Loucy (cell line): ENCODE measurements at regions not wholly inside any gene's neighbourhood (a gene's known extent, or its start where the extent isn't known, plus 50 kb on each side); places are given as distances from the start of the nearest gene placed in this dataset.
"Not testable (repeated sequence)": the region's sequence is repeated elsewhere in the genome, so short reads cannot be mapped to it uniquely, and the experiment has no call there.

ENCODE experiments used
- H2AFZ ChIP-seq: fragments of 200-600 bp; sonication (generic); 2 replicates; pipeline ENCODE4 v1.6.0; 2016; ENCODE audit warnings: antibody characterized with exemption, mild to moderate bottlenecking, low read length, moderate library complexity
- H3F3A ChIP-seq: fragments of 200-600 bp; 2 replicates; pipeline ENCODE4 v1.6.0; 2016; ENCODE audit warnings: antibody characterized with exemption, low read depth, mild to moderate bottlenecking
- H3K27me3 ChIP-seq: fragments of 200-600 bp; sonication (generic); 2 replicates; pipeline ENCODE4 v1.6.1; 2014; ENCODE audit warnings: low read length, mild to moderate bottlenecking; ENCODE audit not compliant: insufficient read depth, poor library complexity, severe bottlenecking
- H3K36me3 ChIP-seq: fragments of 200-600 bp; sonication (generic); 2 replicates; pipeline ENCODE4 v1.6.1; 2016; ENCODE audit warnings: low read length; ENCODE audit not compliant: insufficient read depth
- H3K4me1 ChIP-seq: fragments of 200-600 bp; sonication (generic); 2 replicates; pipeline ENCODE4 v1.5.1; 2014; ENCODE audit warnings: low read length, mild to moderate bottlenecking; ENCODE audit not compliant: insufficient read depth, poor library complexity, severe bottlenecking
- H3K4me2 ChIP-seq: fragments of 200-600 bp; sonication (generic); 2 replicates; pipeline ENCODE4 v1.6.0; 2014; ENCODE audit warnings: antibody characterized with exemption, low read length, low read depth, mild to moderate bottlenecking; ENCODE audit not compliant: poor library complexity, severe bottlenecking
- H3K4me3 ChIP-seq: fragments of 200-600 bp; sonication (generic); 2 replicates; pipeline ENCODE4 v1.5.1; 2014; ENCODE audit warnings: low read length, mild to moderate bottlenecking, mixed read lengths; ENCODE audit not compliant: poor library complexity, severe bottlenecking
- H3K79me2 ChIP-seq: fragments of 200-600 bp; sonication (generic); 2 replicates; pipeline ENCODE4 v1.6.1; 2014; ENCODE audit warnings: low read length; ENCODE audit not compliant: insufficient read depth
- H3K9ac ChIP-seq: fragments of 200-600 bp; sonication (generic); 2 replicates; pipeline ENCODE4 v1.6.0; 2014; ENCODE audit warnings: mild to moderate bottlenecking, low read depth, low read length, moderate library complexity; ENCODE audit not compliant: poor library complexity, severe bottlenecking
- H3K9me2 ChIP-seq: fragments of 200-600 bp; sonication (generic); replicated peaks from 2 replicates; pipeline ENCODE4 v1.6.1; 2016; ENCODE audit warnings: low read depth, low read length, mixed read lengths
- H3K9me3 ChIP-seq: fragments of 200-600 bp; sonication (generic); 2 replicates; pipeline ENCODE4 v1.6.1; 2014; ENCODE audit warnings: mild to moderate bottlenecking, antibody characterized with exemption, low read length, low read depth; ENCODE audit not compliant: insufficient read depth
- H4K20me1 ChIP-seq: fragments of 200-600 bp; sonication (generic); 2 replicates; pipeline ENCODE4 v1.6.0; 2014; ENCODE audit warnings: antibody characterized with exemption, low read length, mild to moderate bottlenecking; ENCODE audit not compliant: insufficient read depth, poor library complexity, severe bottlenecking
- EZH2phosphoT487 ChIP-seq: fragments of 200-600 bp; IDR thresholded peaks from 2 replicates; pipeline ENCODE4 v1.6.1; 2018; ENCODE audit warnings: antibody characterized with exemption, mild to moderate bottlenecking, moderate library complexity, borderline replicate concordance
- TF ChIP-seq, protein P1 (sequence below): fragments of 200-600 bp; sonication (generic); conservative IDR thresholded peaks from 2 replicates; pipeline ENCODE4 v1.5.1; 2014; ENCODE audit warnings: mild to moderate bottlenecking, antibody characterized with exemption, low read length

GRCh38 chr4:126658411-126658810, 974.3 kb upstream of the INTU start:
- Histone ChIP-seq H3K9ac (no peak overlapping the region), H3K4me1 (no peaks in the 10 kb centered on the region), H3K9me2 (no peaks in the 10 kb centered on the region), H3K4me2 (no peak overlapping the region), H3K9me3 (no peaks in the 10 kb centered on the region), H2AFZ (no peak overlapping the region), H3K79me2 (no peaks in the 10 kb centered on the region), H3K4me3 (no peak overlapping the region), H3K27me3 (no peaks in the 10 kb centered on the region), H3K36me3 (no peaks in the 10 kb centered on the region), H3F3A (no peaks in the 10 kb centered on the region), H4K20me1 (no peaks in the 10 kb centered on the region)
- TF ChIP-seq, protein P1, sequence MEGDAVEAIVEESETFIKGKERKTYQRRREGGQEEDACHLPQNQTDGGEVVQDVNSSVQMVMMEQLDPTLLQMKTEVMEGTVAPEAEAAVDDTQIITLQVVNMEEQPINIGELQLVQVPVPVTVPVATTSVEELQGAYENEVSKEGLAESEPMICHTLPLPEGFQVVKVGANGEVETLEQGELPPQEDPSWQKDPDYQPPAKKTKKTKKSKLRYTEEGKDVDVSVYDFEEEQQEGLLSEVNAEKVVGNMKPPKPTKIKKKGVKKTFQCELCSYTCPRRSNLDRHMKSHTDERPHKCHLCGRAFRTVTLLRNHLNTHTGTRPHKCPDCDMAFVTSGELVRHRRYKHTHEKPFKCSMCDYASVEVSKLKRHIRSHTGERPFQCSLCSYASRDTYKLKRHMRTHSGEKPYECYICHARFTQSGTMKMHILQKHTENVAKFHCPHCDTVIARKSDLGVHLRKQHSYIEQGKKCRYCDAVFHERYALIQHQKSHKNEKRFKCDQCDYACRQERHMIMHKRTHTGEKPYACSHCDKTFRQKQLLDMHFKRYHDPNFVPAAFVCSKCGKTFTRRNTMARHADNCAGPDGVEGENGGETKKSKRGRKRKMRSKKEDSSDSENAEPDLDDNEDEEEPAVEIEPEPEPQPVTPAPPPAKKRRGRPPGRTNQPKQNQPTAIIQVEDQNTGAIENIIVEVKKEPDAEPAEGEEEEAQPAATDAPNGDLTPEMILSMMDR = no peak
- TF ChIP-seq EZH2phosphoT487 = no peak

DNA sequence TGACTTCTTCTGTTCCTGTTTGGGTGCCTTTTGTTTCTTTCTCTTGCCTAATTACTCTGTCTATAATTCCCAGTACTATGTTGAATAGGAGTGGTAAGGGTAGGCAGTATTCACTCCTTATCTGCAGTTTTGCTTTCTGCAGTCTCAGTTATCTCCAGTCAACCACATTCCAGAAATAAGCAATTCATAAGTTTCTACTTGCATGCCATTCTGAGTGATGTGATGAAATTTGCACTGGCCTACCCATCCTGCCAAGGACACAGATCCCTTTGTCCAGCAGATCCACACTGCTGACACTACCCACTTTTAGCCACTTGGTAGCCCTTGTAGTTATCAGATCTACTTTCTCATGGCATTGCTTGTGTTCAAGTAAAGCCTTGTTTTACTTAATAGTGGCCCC, 971.6 kb upstream of the INTU start:
- no peaks in the 10 kb centered on the region for H3K36me3 ChIP-seq
- H3K9me2 ChIP-seq = no peaks in the 10 kb centered on the region
- H3K4me3 ChIP-seq = no peak overlapping the region
- no peak overlapping the region for H3K4me2 ChIP-seq
- TF ChIP-seq EZH2phosphoT487 = no peak
- H3K9ac ChIP-seq = no peak overlapping the region
- H3K79me2 ChIP-seq = no peaks in the 10 kb centered on the region
- H3K9me3 ChIP-seq = no peaks in the 10 kb centered on the region
- H2AFZ ChIP-seq = no peak overlapping the region
- no peaks in the 10 kb centered on the region for H3F3A ChIP-seq
- no peaks in the 10 kb centered on the region for H4K20me1 ChIP-seq
- no peaks in the 10 kb centered on the region for H3K4me1 ChIP-seq
- no peaks in the 10 kb centered on the region for H3K27me3 ChIP-seq

- H2AFZ ChIP-seq = no peak overlapping the region
- H3F3A ChIP-seq = no peaks in the 10 kb centered on the region
- H3K9me2 ChIP-seq = no peaks in the 10 kb centered on the region
- H3K4me1 ChIP-seq = no peaks in the 10 kb centered on the region
- TF ChIP-seq EZH2phosphoT487 = no peak
- TF ChIP-seq, protein P1 = no peak
- H3K27me3 ChIP-seq = no peaks in the 10 kb centered on the region
- H3K9ac ChIP-seq = no peak overlapping the region
- H4K20me1 ChIP-seq = no peaks in the 10 kb centered on the region
- H3K9me3 ChIP-seq = no peaks in the 10 kb centered on the region
- H3K36me3 ChIP-seq = no peaks in the 10 kb centered on the region
- H3K4me3 ChIP-seq = no peak overlapping the region
- no peaks in the 10 kb centered on the region for H3K79me2 ChIP-seq
- H3K4me2 ChIP-seq = no peak overlapping the region
These were observed 967.9 kb upstream of the INTU start for GRCh38 chr4:126664839-126665238.

DNA sequence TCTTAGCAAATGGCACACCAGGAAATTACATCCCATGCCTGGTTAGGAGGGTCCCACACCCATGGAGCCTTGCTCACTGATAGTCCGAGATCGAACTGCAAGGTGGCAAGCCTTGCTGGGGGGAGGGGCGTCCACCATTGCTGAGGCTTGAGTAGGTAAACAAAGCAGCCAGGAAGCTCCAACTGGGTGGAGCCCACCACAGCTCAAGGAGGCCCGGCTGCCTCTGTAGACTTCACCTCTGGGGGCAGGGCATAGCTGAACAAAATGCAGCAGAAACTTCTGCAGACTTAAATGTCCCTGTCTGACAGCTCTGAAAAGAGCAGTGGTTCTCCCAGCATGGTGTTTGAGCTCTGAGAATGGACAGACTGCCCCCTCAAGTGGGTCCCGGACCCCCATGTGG, 962.7 kb upstream of the INTU start:
- not testable (repeated sequence) for H2AFZ ChIP-seq, H3K9me3 ChIP-seq, H3K79me2 ChIP-seq, H3K27me3 ChIP-seq, H4K20me1 ChIP-seq, H3F3A ChIP-seq, H3K9me2 ChIP-seq, H3K4me3 ChIP-seq, H3K4me2 ChIP-seq, H3K36me3 ChIP-seq, H3K4me1 ChIP-seq, H3K9ac ChIP-seq
